ENCODE measurements at regions not wholly inside any gene's neighbourhood (a gene's known extent, or its start where the extent isn't known, plus 50 kb on each side); places are given as distances from the start of the nearest gene placed in this dataset.

- TF ChIP-seq ZNF710 (CRISPR knock-in tag; IDR thresholded peaks at IDR 0.05; ENCODE audit: borderline replicate concordance) (no peak), ZNF792 (CRISPR knock-in tag; IDR thresholded peaks at IDR 0.05) (no peak), CTCF (CRISPR knock-in tag; IDR thresholded peaks at IDR 0.05) (no peak), ZNF280D (CRISPR knock-in tag; IDR thresholded peaks at IDR 0.05) (no peak), RELA (CRISPR knock-in tag; IDR thresholded peaks at IDR 0.05) (no peak), SETDB1 (CRISPR knock-in tag; IDR thresholded peaks at IDR 0.05; ENCODE audit: borderline replicate concordance) (no peak), ZNF18 (CRISPR knock-in tag; IDR thresholded peaks at IDR 0.05; ENCODE audit: insufficient replicate concordance) (no peak), CSRNP1 (CRISPR knock-in tag; IDR thresholded peaks at IDR 0.05) (no peak), RERE (CRISPR knock-in tag; IDR thresholded peaks at IDR 0.05; ENCODE audit: low read depth) (no peak), HMG20B (CRISPR knock-in tag; conservative IDR thresholded peaks at IDR 0.05) (no peak), PRDM4 (CRISPR knock-in tag; IDR thresholded peaks at IDR 0.05; ENCODE audit: borderline replicate concordance) (no peak), CHD4 (IDR thresholded peaks at IDR 0.05; ENCODE audit: borderline replicate concordance, low read length) (no peak)
These were observed 509.4 kb upstream of the CDH18 start for GRCh38 chr5:20497356-20497755.
